Activated T-helper 17 cell treated with anti-CD3 and anti-CD28 coated beads, Interleukin-2, amount 50 U/mL, for 72 hours (primary cell): ENCODE measurements at regions not wholly inside any gene's neighbourhood (a gene's known extent, or its start where the extent isn't known, plus 50 kb on each side); places are given as distances from the start of the nearest gene placed in this dataset.

ENCODE experiments used
- ATAC-seq: fragments of 150-1000 bp; cut with Tn5 transposase; replicated peaks from 2 replicates; pipeline ENCODE4 v1.10.0; 2021; ENCODE audit warnings: mild to moderate bottlenecking, moderate library complexity
- H3K27ac Mint-ChIP-seq: one replicate; pipeline ENCODE4 v1.8.0; 2022; ENCODE audit warnings: mixed read lengths
- H3K27me3 Mint-ChIP-seq: one replicate; pipeline ENCODE4 v1.8.0; 2022; ENCODE audit warnings: mixed read lengths
- H3K36me3 Mint-ChIP-seq: one replicate; pipeline ENCODE4 v1.8.0; 2022; ENCODE audit warnings: low read depth, mild to moderate bottlenecking, mixed read lengths
- H3K4me1 Mint-ChIP-seq: one replicate; pipeline ENCODE4 v1.8.0; 2022; ENCODE audit warnings: mixed read lengths
- H3K4me3 Mint-ChIP-seq: one replicate; pipeline ENCODE4 v1.8.0; 2022; ENCODE audit warnings: mild to moderate bottlenecking, mixed read lengths
- H3K9me3 Mint-ChIP-seq: one replicate; pipeline ENCODE4 v1.8.0; 2022; ENCODE audit warnings: mixed read lengths

DNA sequence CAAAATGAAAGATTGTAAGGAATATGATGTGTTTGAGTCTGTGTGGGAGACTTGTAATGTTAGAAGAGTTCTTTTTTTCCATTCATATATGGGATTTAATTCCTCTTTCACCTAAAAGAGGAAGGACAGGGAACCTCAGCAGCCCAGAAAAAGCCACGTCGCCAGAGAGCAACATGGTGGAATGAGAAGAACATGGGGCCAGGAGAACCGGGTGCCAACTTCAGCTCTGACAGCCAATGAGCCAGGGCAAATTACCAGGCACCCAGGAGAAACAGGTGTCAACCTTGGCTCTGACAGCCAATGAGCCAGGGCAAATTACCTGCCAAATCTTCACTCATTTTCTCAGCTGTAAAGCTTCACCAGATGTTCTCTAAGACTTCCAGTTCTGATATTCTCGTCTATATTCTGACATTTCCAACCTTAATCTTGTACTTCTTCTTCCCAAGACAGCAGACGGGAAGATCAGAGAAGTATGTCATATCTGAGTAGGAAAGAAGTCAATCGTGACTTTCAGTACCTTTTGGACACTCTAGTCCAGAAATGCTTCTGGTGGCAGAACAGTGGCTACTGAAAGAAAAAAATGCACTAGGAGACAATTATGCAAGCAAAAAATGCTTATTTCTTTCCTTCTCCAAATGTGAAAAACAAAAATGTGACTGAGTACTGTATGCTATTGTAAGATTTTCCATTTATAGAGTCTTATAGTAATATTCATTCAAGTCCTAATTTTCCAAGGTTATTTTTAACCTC is 79.2 kb upstream of the COL5A2 start:
- Mint-ChIP-seq H3K4me3 (no peak overlapping the region), H3K27ac (no peak overlapping the region), H3K9me3 (no peaks in the 10 kb centered on the region), H3K36me3 (no peaks in the 10 kb centered on the region), H3K27me3 (no peaks in the 10 kb centered on the region), H3K4me1 (peaks cover 19% of the 10 kb centered on the region)
- ATAC-seq, result no peak

DNA sequence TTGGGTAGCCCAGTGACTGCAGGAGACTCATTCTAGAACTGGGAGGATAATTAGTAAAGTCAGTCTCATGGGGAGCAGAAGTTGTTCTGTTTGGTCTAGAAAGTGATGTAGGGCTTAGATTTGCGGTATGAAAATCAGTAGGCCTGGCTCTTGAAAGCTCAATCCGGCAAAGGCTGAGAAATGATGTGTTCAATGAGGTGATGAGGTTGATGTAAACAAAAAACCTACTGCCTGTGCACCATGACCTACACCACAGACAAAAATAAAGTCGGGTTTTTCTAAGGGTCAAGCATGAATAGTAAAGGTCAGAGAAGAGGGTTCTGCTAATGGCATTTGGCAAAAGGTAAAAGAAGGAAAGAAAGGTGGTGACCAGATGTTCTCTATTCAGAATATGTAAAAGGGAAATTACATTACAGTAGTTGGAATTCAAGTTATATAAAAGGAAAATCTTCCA is 80.8 kb upstream of the COL5A2 start:
- peaks cover 19% of the 10 kb centered on the region for H3K4me1 Mint-ChIP-seq
- no peaks in the 10 kb centered on the region for H3K9me3 Mint-ChIP-seq
- no peak overlapping the region for H3K4me3 Mint-ChIP-seq
- peak overlapping the region; percentile 45 for H3K27ac Mint-ChIP-seq
- no peaks in the 10 kb centered on the region for H3K36me3 Mint-ChIP-seq
- H3K27me3 Mint-ChIP-seq, result no peaks in the 10 kb centered on the region
- peak; percentile 48 for ATAC-seq

GRCh38 chr2:189261431-189261841 is 81.9 kb upstream of the COL5A2 start:
- Mint-ChIP-seq H3K4me3 (peak overlapping the region; percentile 9), H3K27me3 (no peaks in the 10 kb centered on the region), H3K36me3 (no peaks in the 10 kb centered on the region), H3K9me3 (no peaks in the 10 kb centered on the region), H3K4me1 (peaks cover 19% of the 10 kb centered on the region), H3K27ac (peak overlapping the region; percentile 8)
- ATAC-seq, result peak; percentile 59

DNA sequence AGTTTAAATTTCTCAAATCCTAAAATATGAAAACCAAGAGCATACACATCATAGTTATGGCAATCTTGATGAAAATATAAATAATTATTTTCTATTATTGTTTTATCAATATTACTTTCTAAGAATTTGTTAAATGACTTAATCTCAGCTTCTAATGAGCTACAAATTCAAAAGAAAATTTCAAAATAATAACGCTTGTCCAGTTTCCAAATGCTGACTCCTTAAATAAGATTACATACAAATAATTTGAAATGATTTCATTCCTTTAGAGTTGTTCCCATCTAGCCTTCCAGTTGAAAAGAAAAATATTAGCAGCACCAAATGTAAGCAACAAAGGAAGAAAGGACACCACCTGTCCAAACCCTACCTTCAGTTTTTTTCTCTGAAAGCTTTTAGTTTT is 82.4 kb upstream of the COL5A2 start:
- Mint-ChIP-seq H3K9me3 (no peaks in the 10 kb centered on the region), H3K4me1 (peaks cover 19% of the 10 kb centered on the region), H3K4me3 (peak overlapping the region; percentile 9), H3K27me3 (no peaks in the 10 kb centered on the region), H3K27ac (peak overlapping the region; percentile 8), H3K36me3 (no peaks in the 10 kb centered on the region)
- ATAC-seq, result no peak

DNA sequence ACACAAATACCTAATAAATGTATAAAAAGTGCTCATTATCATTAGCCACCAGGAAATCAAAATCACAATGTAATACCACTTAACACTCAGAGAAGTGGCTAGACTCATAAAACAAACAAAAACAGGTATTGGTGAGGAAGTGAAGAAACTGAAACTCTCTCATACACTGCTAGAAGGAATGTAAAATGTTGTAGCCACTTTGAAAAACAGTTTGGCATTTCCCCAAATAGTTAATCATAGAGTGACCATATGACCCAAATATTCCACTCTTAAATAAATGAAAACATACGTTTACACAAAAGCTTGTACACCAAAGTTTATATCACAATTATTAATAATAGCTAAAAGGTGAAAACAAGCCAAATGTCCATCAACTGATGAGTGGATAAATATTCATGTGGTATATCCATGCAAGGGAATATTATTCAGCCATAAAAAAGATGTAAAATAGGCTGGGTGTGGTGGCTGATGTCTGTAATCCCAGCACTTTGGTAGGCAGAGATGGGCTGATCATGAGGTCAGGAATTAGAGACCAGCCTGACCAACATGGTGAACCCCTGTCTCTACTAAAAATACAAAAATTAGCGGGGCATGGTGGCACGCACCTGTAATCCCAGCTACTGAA is 86.2 kb upstream of the COL5A2 start:
- Mint-ChIP-seq H3K36me3 (no peaks in the 10 kb centered on the region), H3K4me1 (peaks cover 13% of the 10 kb centered on the region), H3K9me3 (no peaks in the 10 kb centered on the region), H3K27ac (no peak overlapping the region), H3K27me3 (no peaks in the 10 kb centered on the region), H3K4me3 (no peak overlapping the region)
- ATAC-seq, result no peak

DNA sequence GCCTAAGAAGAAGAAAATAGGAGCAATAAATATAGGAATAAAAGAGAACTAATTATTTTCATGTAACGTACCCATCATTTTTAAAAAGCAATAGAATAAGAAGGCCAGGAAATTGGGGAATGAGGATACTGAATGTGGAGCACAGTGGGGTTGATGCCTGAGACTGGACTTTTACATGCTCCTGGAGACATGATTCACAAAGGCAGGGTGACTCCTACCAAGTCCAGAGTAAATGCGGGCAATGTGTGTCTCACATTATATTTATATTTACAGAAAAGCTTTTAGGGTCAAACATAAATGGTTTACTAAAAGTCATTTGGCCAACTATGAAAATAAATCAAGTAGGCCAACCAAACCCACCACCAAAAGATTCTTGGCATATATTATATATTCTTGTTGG is 87.9 kb upstream of the COL5A2 start:
- Mint-ChIP-seq H3K27ac (no peak overlapping the region), H3K36me3 (no peaks in the 10 kb centered on the region), H3K4me1 (no peaks in the 10 kb centered on the region), H3K27me3 (no peaks in the 10 kb centered on the region), H3K9me3 (no peaks in the 10 kb centered on the region), H3K4me3 (no peak overlapping the region)
- no peak for ATAC-seq

- Mint-ChIP-seq H3K27me3 (no peaks in the 10 kb centered on the region), H3K27ac (no peak overlapping the region)
These were observed 88.5 kb upstream of the COL5A2 start for GRCh38 chr2:189267925-189268579.

DNA sequence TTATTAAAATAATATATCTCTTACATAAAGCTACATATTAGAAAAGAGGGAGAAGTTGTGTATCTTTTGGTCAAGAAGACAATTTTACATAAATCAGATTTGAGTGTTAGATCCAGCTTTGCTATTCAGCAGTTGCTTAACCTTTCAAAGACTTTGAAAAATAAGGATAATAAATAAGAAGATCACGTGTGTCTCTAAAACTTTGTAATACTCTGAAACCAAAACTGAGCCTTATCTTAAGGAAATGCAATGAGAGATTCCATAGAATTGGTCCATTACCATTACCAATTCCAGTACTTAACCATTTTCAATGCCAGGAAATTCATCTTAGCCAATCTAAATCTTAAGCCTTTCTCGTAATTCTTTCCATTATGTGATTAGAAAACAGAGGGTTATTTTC is 89.2 kb upstream of the COL5A2 start:
- no peaks in the 10 kb centered on the region for H3K36me3 Mint-ChIP-seq
- no peaks in the 10 kb centered on the region for H3K4me1 Mint-ChIP-seq
- H3K9me3 Mint-ChIP-seq, result no peaks in the 10 kb centered on the region
- no peak overlapping the region for H3K27ac Mint-ChIP-seq
- ATAC-seq, result no peak
- no peak overlapping the region for H3K4me3 Mint-ChIP-seq
- no peaks in the 10 kb centered on the region for H3K27me3 Mint-ChIP-seq

More at GRCh38 chr2:189267925-189268579, 88.5 kb upstream of the COL5A2 start:
- H3K4me1 Mint-ChIP-seq, result no peaks in the 10 kb centered on the region
- no peak for ATAC-seq
- H3K36me3 Mint-ChIP-seq, result no peaks in the 10 kb centered on the region
- H3K4me3 Mint-ChIP-seq, result no peak overlapping the region
- no peaks in the 10 kb centered on the region for H3K9me3 Mint-ChIP-seq

DNA sequence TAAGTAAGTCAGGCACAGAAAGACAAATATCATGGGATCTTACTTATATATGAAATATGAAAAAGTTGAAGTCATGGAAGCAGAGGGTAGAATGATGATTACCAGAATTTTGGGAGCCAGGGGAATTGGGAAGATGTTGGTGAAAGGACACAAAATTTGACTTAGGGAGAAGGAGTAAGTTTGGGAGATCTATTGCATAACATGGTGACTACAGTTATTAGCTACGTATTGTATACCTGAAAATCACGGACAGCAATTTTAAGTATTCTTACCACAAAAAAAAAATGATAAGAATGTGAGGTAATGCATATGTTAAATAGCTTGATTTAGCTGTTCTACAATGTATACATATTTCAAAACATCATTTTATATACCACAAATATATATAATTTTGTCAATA is 94.2 kb upstream of the COL5A2 start:
- H3K27me3 Mint-ChIP-seq, result no peaks in the 10 kb centered on the region
- H3K4me1 Mint-ChIP-seq, result no peaks in the 10 kb centered on the region
- no peak overlapping the region for H3K4me3 Mint-ChIP-seq
- no peak overlapping the region for H3K27ac Mint-ChIP-seq
- H3K9me3 Mint-ChIP-seq, result no peaks in the 10 kb centered on the region
- no peak for ATAC-seq
- no peaks in the 10 kb centered on the region for H3K36me3 Mint-ChIP-seq

DNA sequence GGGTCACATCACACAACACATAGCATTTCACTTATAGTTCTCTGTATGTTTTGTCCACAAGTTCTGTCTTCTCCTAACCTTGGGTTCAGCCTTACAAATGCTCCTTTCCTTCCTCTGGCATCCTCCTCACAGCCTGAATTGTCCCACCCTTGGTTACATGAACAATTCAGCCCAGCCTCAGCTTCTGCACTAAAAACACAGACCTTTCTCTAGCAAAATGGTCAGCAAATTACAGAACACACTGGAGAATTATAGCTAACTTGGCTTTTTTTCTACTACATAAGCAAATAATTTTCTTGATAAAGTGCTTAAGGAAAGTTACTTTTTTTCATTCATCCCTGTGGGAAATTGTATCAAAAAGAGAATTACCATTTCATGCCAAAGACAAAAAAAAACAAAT is 94.8 kb upstream of the COL5A2 start:
- Mint-ChIP-seq H3K27ac (no peak overlapping the region), H3K4me3 (no peak overlapping the region), H3K9me3 (no peaks in the 10 kb centered on the region), H3K4me1 (no peaks in the 10 kb centered on the region), H3K27me3 (no peaks in the 10 kb centered on the region), H3K36me3 (no peaks in the 10 kb centered on the region)
- ATAC-seq, result no peak

DNA sequence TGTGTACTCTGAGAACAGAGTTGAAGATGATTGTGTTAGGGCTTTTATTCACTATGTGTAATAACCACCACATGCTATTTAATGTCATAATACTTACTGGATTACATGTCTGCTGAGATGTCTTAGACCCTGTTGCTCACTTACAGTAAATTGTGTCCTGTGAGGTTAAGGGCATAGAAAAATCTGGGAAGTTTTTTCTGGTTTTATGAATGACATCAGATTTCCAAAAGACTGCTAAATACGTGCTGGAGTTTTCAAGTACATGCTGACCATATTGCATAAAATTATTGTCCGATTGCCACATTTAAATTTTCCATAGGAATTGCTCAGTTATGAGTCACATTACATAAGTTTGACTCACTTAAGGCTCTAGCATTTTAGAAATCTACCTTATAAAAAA is 96.7 kb upstream of the COL5A2 start:
- no peak overlapping the region for H3K27ac Mint-ChIP-seq
- H3K36me3 Mint-ChIP-seq, result no peaks in the 10 kb centered on the region
- no peaks in the 10 kb centered on the region for H3K4me1 Mint-ChIP-seq
- H3K9me3 Mint-ChIP-seq, result no peaks in the 10 kb centered on the region
- H3K27me3 Mint-ChIP-seq, result no peaks in the 10 kb centered on the region
- H3K4me3 Mint-ChIP-seq, result no peak overlapping the region
- no peak for ATAC-seq

- Mint-ChIP-seq H3K27me3 (no peaks in the 10 kb centered on the region), H3K36me3 (no peaks in the 10 kb centered on the region), H3K4me1 (peaks cover 2% of the 10 kb centered on the region), H3K4me3 (no peak overlapping the region), H3K27ac (no peak overlapping the region), H3K9me3 (no peaks in the 10 kb centered on the region)
- no peak for ATAC-seq
These were observed 101.6 kb upstream of the COL5A2 start for GRCh38 chr2:189281201-189281600.

DNA sequence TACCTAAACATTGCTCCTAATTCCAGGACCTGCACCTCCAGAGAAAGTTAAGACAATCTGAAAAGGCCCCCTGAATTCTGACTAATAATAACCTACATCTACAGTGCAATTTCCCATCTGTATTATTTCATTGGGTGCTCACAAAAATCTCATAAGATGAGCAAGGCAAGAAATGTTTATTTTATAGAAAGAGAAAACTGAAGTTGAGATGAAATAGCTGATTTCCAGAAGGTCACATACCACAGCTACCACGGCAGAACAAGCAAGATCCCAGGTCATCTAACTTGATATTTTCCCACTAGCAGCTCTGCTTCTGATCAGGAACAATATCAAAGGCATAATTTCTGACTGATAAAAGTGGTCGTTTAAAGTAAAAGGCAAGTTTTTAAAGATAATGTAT is 105.8 kb upstream of the COL5A2 start:
- ATAC-seq, result no peak
- no peaks in the 10 kb centered on the region for H3K27me3 Mint-ChIP-seq
- no peak overlapping the region for H3K4me3 Mint-ChIP-seq
- H3K9me3 Mint-ChIP-seq, result no peaks in the 10 kb centered on the region
- peaks cover 5% of the 10 kb centered on the region for H3K4me1 Mint-ChIP-seq
- H3K36me3 Mint-ChIP-seq, result no peaks in the 10 kb centered on the region
- no peak overlapping the region for H3K27ac Mint-ChIP-seq

- H3K27ac Mint-ChIP-seq, result peak overlapping the region; percentile 24
- H3K9me3 Mint-ChIP-seq, result no peaks in the 10 kb centered on the region
- H3K36me3 Mint-ChIP-seq, result no peaks in the 10 kb centered on the region
- no peaks in the 10 kb centered on the region for H3K27me3 Mint-ChIP-seq
- peaks cover 5% of the 10 kb centered on the region for H3K4me1 Mint-ChIP-seq
- no peak overlapping the region for H3K4me3 Mint-ChIP-seq
- peak; percentile 35 for ATAC-seq
These were observed 106.5 kb upstream of the COL5A2 start for GRCh38 chr2:189285962-189286645.
